Vagina (tissue), 2 donors: ENCODE measurements at regions not wholly inside any gene's neighbourhood (a gene's known extent, or its start where the extent isn't known, plus 50 kb on each side); places are given as distances from the start of the nearest gene placed in this dataset.

Source experiments
- DNase-seq, 2 donors: peaks; one replicate each; pipeline ENCODE4 v3.0.0-alpha.2; 2017; ENCODE audit errors: extremely low spot score in 2 of 2
- H3K27ac ChIP-seq: fragments of 200-600 bp; sonication (generic); one replicate; pipeline ENCODE4 v1.5.1; 2019
- H3K27me3 ChIP-seq: fragments of 200-600 bp; sonication (generic); one replicate; pipeline ENCODE4 v1.5.1; 2019
- H3K36me3 ChIP-seq, 2 donors: fragments of 200-600 bp; sonication (generic); one replicate each; pipeline ENCODE4 v1.5.1; 2017 to 2019
- H3K4me1 ChIP-seq: fragments of 200-600 bp; sonication (generic); one replicate; pipeline ENCODE4 v1.5.1; 2019
- H3K4me3 ChIP-seq, 2 donors: fragments of 200-600 bp; sonication (generic); 1 replicate in 1 of 2; 2 replicates in 1 of 2; pipeline ENCODE4 v1.5.1; 2016 to 2019
- H3K9me3 ChIP-seq: fragments of 200-600 bp; sonication (generic); one replicate; pipeline ENCODE4 v1.5.1; 2019
- CTCF ChIP-seq, 3 experiments: fragments of 450-650 bp in 2 of 3; fragments of 200-600 bp in 1 of 3; sonication (generic) in 1 of 3; IDR thresholded peaks; one replicate each; pipeline ENCODE4 v1.5.1; 2017 to 2019; ENCODE audit warnings: antibody characterized with exemption in 3 of 3, mild to moderate bottlenecking in 2 of 3, moderate library complexity in 2 of 3
- POLR2A ChIP-seq, 2 donors: fragments of 450-650 bp; IDR thresholded peaks; one replicate each; pipeline ENCODE4 v1.6.1; 2017; ENCODE audit warnings: antibody characterized with exemption in 2 of 2, mild to moderate bottlenecking in 2 of 2, moderate library complexity in 2 of 2
- POLR2AphosphoS5 ChIP-seq, 2 donors: sonication (generic); formaldehyde crosslinking; IDR thresholded peaks; one replicate each; pipeline ENCODE4 v1.9.0; 2017; ENCODE audit warnings: antibody characterized with exemption in 2 of 2, mild to moderate bottlenecking in 2 of 2, low read depth in 1 of 2; ENCODE audit not compliant: insufficient read depth in 1 of 2
- intact Hi-C: fragments of 100-400 bp; cut with DNase I; formaldehyde crosslinking; loops from one replicate; pipeline ENCODE4 v1.15.1; 2023

- Histone ChIP-seq H3K4me3 (no peak overlapping the region), H3K9me3 (no peaks in the 10 kb centered on the region), H3K4me1 (no peaks in the 10 kb centered on the region), H3K36me3 (no peaks in the 10 kb centered on the region), H3K27ac (no peak overlapping the region), H3K27me3 (no peaks in the 10 kb centered on the region)
- no peak for DNase-seq
- intact Hi-C loops = no loop called here
- TF ChIP-seq CTCF (IDR thresholded peaks at IDR 0.05) (no peak), POLR2A (IDR thresholded peaks at IDR 0.05) (no peak), POLR2AphosphoS5 (IDR thresholded peaks at IDR 0.05; ENCODE audit: insufficient read depth in 1 of 2, low read depth in 1 of 2) (no peak)
Observed at GRCh38 chr13:86788616-86789015, 882.6 kb upstream of the SLITRK5 start.

- intact Hi-C loops = no loop called here
- H3K4me3 ChIP-seq = no peak overlapping the region
- H3K4me1 ChIP-seq = no peaks in the 10 kb centered on the region
- TF ChIP-seq POLR2A (IDR thresholded peaks at IDR 0.05) (no peak), CTCF (IDR thresholded peaks at IDR 0.05) (no peak), POLR2AphosphoS5 (IDR thresholded peaks at IDR 0.05; ENCODE audit: insufficient read depth in 1 of 2, low read depth in 1 of 2) (no peak)
- H3K27ac ChIP-seq = no peak overlapping the region
- no peaks in the 10 kb centered on the region for H3K27me3 ChIP-seq
- no peaks in the 10 kb centered on the region for H3K9me3 ChIP-seq
- no peaks in the 10 kb centered on the region for H3K36me3 ChIP-seq
- no peak for DNase-seq
Observed at GRCh38 chr13:86792153-86792651, 879.0 kb upstream of the SLITRK5 start.

DNA sequence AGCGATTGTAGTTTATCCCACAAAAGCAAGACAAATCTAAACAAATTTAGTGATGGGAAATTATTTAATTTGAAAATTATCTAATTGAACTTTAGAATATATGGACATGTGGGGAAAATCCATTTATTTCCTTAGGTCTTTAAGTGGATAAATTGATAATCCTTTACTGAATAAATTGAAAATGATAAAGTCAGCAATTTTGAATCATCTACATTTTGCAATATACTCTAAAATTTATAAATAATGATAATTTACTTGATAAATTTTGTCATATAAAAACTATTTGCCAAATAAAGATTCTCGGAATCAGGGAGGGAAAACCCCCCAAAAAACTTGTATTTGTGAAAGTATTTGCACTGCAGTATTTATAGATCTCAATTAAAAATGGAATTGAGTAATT, 875.3 kb upstream of the SLITRK5 start:
- DNase-seq = no peak
- TF ChIP-seq POLR2A (IDR thresholded peaks at IDR 0.05) (no peak), CTCF (IDR thresholded peaks at IDR 0.05) (no peak), POLR2AphosphoS5 (IDR thresholded peaks at IDR 0.05; ENCODE audit: insufficient read depth in 1 of 2, low read depth in 1 of 2) (no peak)
- H3K4me3 ChIP-seq = no peak overlapping the region
- H3K27ac ChIP-seq = no peak overlapping the region
- no peaks in the 10 kb centered on the region for H3K27me3 ChIP-seq
- intact Hi-C loops = no loop called here
- no peaks in the 10 kb centered on the region for H3K4me1 ChIP-seq
- no peaks in the 10 kb centered on the region for H3K36me3 ChIP-seq
- H3K9me3 ChIP-seq = no peaks in the 10 kb centered on the region

GRCh38 chr13:86810361-86810760, 860.8 kb upstream of the SLITRK5 start:
- TF ChIP-seq POLR2A (IDR thresholded peaks at IDR 0.05) (no peak), POLR2AphosphoS5 (IDR thresholded peaks at IDR 0.05; ENCODE audit: insufficient read depth in 1 of 2, low read depth in 1 of 2) (no peak), CTCF (IDR thresholded peaks at IDR 0.05) (no peak)
- intact Hi-C loops = no loop called here
- no peak for DNase-seq

GRCh38 chr13:86813198-86813597, 858.0 kb upstream of the SLITRK5 start:
- H3K27me3 ChIP-seq = no peaks in the 10 kb centered on the region
- TF ChIP-seq CTCF (IDR thresholded peaks at IDR 0.05) = no peak
- no peak for TF ChIP-seq POLR2A (IDR thresholded peaks at IDR 0.05)
- no peak for TF ChIP-seq POLR2AphosphoS5 (IDR thresholded peaks at IDR 0.05; ENCODE audit: insufficient read depth in 1 of 2, low read depth in 1 of 2)
- intact Hi-C loops = no loop called here
- no peak overlapping the region for H3K27ac ChIP-seq
- H3K9me3 ChIP-seq = no peaks in the 10 kb centered on the region
- no peak overlapping the region for H3K4me3 ChIP-seq
- no peaks in the 10 kb centered on the region for H3K4me1 ChIP-seq
- DNase-seq = no peak
- no peaks in the 10 kb centered on the region for H3K36me3 ChIP-seq

More at GRCh38 chr13:86810361-86810760, 860.8 kb upstream of the SLITRK5 start:
- Histone ChIP-seq H3K4me1 (no peaks in the 10 kb centered on the region), H3K36me3 (no peaks in the 10 kb centered on the region), H3K4me3 (no peak overlapping the region), H3K9me3 (no peaks in the 10 kb centered on the region), H3K27me3 (no peaks in the 10 kb centered on the region), H3K27ac (no peak overlapping the region)
